Fibroblast of the aortic adventitia (primary cell): ENCODE measurements at regions not wholly inside any gene's neighbourhood (a gene's known extent, or its start where the extent isn't known, plus 50 kb on each side); places are given as distances from the start of the nearest gene placed in this dataset.

Source experiments
- DNase-seq: peaks from one replicate; pipeline ENCODE4 v3.0.0-alpha.2; 2010; ENCODE audit warnings: low read depth
- H3K4me3 ChIP-seq: 2 replicates; pipeline ENCODE4 v1.5.1; 2011; ENCODE audit warnings: low read depth, mild to moderate bottlenecking, control low read depth, low read length, moderate library complexity
- CTCF ChIP-seq: IDR thresholded peaks from 2 replicates; pipeline ENCODE4 v1.5.1; 2011; ENCODE audit warnings: mild to moderate bottlenecking, low read length, control low read depth, inconsistent platforms; ENCODE audit not compliant: insufficient read depth

- TF ChIP-seq CTCF = no peak
- no peak overlapping the region for H3K4me3 ChIP-seq
- DNase-seq = no peak
Observed at GRCh38 chr6:56005426-56005825, 130.0 kb upstream of the BMP5 start.

GRCh38 chr6:56004426-56004825 is 129.0 kb upstream of the BMP5 start:
- no peak overlapping the region for H3K4me3 ChIP-seq
- TF ChIP-seq CTCF = no peak
- DNase-seq = no peak

- H3K4me3 ChIP-seq = no peak overlapping the region
- no peak for TF ChIP-seq CTCF
- no peak for DNase-seq
Observed at GRCh38 chr6:56003616-56004015, 128.2 kb upstream of the BMP5 start.

- TF ChIP-seq CTCF = no peak
- DNase-seq = no peak
- H3K4me3 ChIP-seq = no peak overlapping the region
Observed at GRCh38 chr6:56002336-56002735, 126.9 kb upstream of the BMP5 start.

GRCh38 chr6:55998576-55998975 is 123.2 kb upstream of the BMP5 start:
- H3K4me3 ChIP-seq = no peak overlapping the region
- DNase-seq = no peak
- TF ChIP-seq CTCF = no peak

GRCh38 chr6:55997223-55997874 is 122.0 kb upstream of the BMP5 start:
- TF ChIP-seq CTCF = no peak
- H3K4me3 ChIP-seq = no peak overlapping the region
- DNase-seq = no peak

GRCh38 chr6:55994531-55994930 is 119.1 kb upstream of the BMP5 start:
- no peak for DNase-seq
- TF ChIP-seq CTCF = no peak
- no peak overlapping the region for H3K4me3 ChIP-seq
